ENCODE measurements at regions not wholly inside any gene's neighbourhood (a gene's known extent, or its start where the extent isn't known, plus 50 kb on each side); places are given as distances from the start of the nearest gene placed in this dataset.

DNA sequence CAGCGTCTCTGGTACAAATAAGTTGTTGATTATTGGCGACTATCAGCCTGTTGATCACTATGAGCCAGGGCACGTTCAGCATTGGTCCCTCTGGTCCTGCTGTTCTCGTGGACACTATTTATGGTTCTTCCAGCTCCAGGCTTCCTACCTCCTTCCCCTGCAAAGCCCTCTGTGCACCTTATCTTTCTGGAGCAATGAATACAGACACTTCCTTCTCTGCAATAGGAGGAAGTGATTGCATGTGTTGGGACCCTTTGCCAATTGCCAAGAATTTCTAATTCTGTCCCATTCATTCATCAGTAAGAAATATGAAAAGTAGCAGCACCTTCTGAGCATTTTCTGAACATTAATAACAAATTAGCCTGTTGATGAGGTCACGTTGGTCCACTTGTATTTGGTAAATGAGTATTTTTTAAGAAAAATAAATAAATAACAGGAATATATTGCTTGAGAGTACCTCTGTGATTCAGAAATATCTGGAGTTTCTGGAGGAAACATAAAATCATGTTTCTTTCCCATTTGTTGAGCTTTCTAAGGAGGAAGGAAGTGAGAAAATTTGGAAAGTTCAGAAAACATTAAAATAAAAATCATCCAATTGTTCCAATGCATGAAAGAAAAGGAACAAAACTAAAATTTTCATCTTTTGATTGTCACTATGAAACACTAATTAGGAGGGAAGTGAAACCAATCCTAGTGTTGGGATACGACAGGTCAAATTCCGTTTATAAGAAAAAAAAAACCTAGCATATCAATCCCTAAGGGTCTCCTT, 259.1 kb upstream of the KLF6 start:
- no peak for TF ChIP-seq EP300 (IDR thresholded peaks at IDR 0.05; ENCODE audit: borderline replicate concordance)
- TF ChIP-seq, protein P1, sequence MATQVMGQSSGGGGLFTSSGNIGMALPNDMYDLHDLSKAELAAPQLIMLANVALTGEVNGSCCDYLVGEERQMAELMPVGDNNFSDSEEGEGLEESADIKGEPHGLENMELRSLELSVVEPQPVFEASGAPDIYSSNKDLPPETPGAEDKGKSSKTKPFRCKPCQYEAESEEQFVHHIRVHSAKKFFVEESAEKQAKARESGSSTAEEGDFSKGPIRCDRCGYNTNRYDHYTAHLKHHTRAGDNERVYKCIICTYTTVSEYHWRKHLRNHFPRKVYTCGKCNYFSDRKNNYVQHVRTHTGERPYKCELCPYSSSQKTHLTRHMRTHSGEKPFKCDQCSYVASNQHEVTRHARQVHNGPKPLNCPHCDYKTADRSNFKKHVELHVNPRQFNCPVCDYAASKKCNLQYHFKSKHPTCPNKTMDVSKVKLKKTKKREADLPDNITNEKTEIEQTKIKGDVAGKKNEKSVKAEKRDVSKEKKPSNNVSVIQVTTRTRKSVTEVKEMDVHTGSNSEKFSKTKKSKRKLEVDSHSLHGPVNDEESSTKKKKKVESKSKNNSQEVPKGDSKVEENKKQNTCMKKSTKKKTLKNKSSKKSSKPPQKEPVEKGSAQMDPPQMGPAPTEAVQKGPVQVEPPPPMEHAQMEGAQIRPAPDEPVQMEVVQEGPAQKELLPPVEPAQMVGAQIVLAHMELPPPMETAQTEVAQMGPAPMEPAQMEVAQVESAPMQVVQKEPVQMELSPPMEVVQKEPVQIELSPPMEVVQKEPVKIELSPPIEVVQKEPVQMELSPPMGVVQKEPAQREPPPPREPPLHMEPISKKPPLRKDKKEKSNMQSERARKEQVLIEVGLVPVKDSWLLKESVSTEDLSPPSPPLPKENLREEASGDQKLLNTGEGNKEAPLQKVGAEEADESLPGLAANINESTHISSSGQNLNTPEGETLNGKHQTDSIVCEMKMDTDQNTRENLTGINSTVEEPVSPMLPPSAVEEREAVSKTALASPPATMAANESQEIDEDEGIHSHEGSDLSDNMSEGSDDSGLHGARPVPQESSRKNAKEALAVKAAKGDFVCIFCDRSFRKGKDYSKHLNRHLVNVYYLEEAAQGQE (IDR thresholded peaks at IDR 0.05; ENCODE audit: low read depth): no peak
- no peak for TF ChIP-seq TCF12 (IDR thresholded peaks at IDR 0.05; ENCODE audit: low read depth)
- TF ChIP-seq CREB1 (IDR thresholded peaks at IDR 0.05; ENCODE audit: low read depth): no peak
- TF ChIP-seq RAD21 (IDR thresholded peaks at IDR 0.05; ENCODE audit: low read depth): no peak
- no peak for TF ChIP-seq CEBPB (IDR thresholded peaks at IDR 0.05)
- no peak for TF ChIP-seq YY1 (IDR thresholded peaks at IDR 0.05; ENCODE audit: low read depth)
- TF ChIP-seq TAF1 (IDR thresholded peaks at IDR 0.05; ENCODE audit: low read depth): no peak
- TF ChIP-seq FOXM1 (IDR thresholded peaks at IDR 0.05; ENCODE audit: borderline replicate concordance, low read depth): no peak
- TF ChIP-seq, protein P2, sequence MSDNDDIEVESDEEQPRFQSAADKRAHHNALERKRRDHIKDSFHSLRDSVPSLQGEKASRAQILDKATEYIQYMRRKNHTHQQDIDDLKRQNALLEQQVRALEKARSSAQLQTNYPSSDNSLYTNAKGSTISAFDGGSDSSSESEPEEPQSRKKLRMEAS (IDR thresholded peaks at IDR 0.05): no peak

All from Ishikawa (cell line).